Sciatic nerve (tissue), 2 donors: ENCODE measurements at regions not wholly inside any gene's neighbourhood (a gene's known extent, or its start where the extent isn't known, plus 50 kb on each side); places are given as distances from the start of the nearest gene placed in this dataset.
A peak's percentile ranks its signal among the peaks of the same experiment; 100 is the strongest.
"Not testable (repeated sequence)": the region's sequence is repeated elsewhere in the genome, so short reads cannot be mapped to it uniquely, and the experiment has no call there.

Source experiments
- ATAC-seq: fragments of 200-7000 bp; cut with Tn5 transposase; one replicate; pipeline ENCODE4 v1.9.1; 2020; ENCODE audit warnings: mild to moderate bottlenecking, moderate library complexity
- DNase-seq: peaks from one replicate; pipeline ENCODE4 v3.0.0-alpha.2; 2020; ENCODE audit warnings: low spot score
- intact Hi-C: fragments of 100-400 bp; cut with DNase I; formaldehyde crosslinking; loops from one replicate; pipeline ENCODE4 v1.14.2; 2022
- donor health status: DM: no; HTN: no; CAD: no.
- donor health status: DM: no; HTN: no; CAD: no.

GRCh38 chr10:28993056-28993455 is 295.8 kb upstream of the LYZL1 start:
- intact Hi-C loops: no loop called here
- DNase-seq: no peak
- ATAC-seq: no peak

- intact Hi-C loops: no loop called here
- DNase-seq (no peak), ATAC-seq (no peak)
Measured at GRCh38 chr10:28993861-28994260, 295.0 kb upstream of the LYZL1 start.

- intact Hi-C loops, DNase-seq, ATAC-seq: not testable (repeated sequence)
Measured at GRCh38 chr10:28994802-28995201, 294.1 kb upstream of the LYZL1 start.

GRCh38 chr10:28995497-28995896 is 293.4 kb upstream of the LYZL1 start:
- no peak for DNase-seq
- intact Hi-C loops: no loop called here
- ATAC-seq: no peak

GRCh38 chr10:28996345-28996744 is 292.5 kb upstream of the LYZL1 start:
- intact Hi-C loops: no loop called here
- DNase-seq: no peak
- no peak for ATAC-seq

- no peak for ATAC-seq
- intact Hi-C loops: no loop called here
- no peak for DNase-seq
Measured at GRCh38 chr10:28996947-28997551, 291.8 kb upstream of the LYZL1 start.

- DNase-seq (no peak), ATAC-seq (peak; percentile 57)
- intact Hi-C loops: no loop called here
Measured at GRCh38 chr10:28997734-28998133, 291.1 kb upstream of the LYZL1 start.

- intact Hi-C loops: no loop called here
- DNase-seq (no peak), ATAC-seq (no peak)
Measured at GRCh38 chr10:29001801-29002200, 287.1 kb upstream of the LYZL1 start.

GRCh38 chr10:29003014-29003413 is 285.9 kb upstream of the LYZL1 start:
- intact Hi-C loops, DNase-seq, ATAC-seq: not testable (repeated sequence)

GRCh38 chr10:29005988-29006387 is 282.9 kb upstream of the LYZL1 start:
- intact Hi-C loops: no loop called here
- ATAC-seq (no peak), DNase-seq (no peak)

GRCh38 chr10:29007370-29007747 is 281.5 kb upstream of the LYZL1 start:
- DNase-seq (no peak), ATAC-seq (no peak)
- intact Hi-C loops: no loop called here

- DNase-seq (peak; percentile 82), ATAC-seq (peak; percentile 96)
- intact Hi-C loops: no loop called here
Measured at GRCh38 chr10:29007748-29008610, 280.9 kb upstream of the LYZL1 start.

GRCh38 chr10:29009464-29009863 is 279.4 kb upstream of the LYZL1 start:
- intact Hi-C loops: no loop called here
- ATAC-seq (no peak), DNase-seq (no peak)

- DNase-seq (no peak), ATAC-seq (no peak)
- intact Hi-C loops: no loop called here
Measured at GRCh38 chr10:29011516-29011915, 277.4 kb upstream of the LYZL1 start.

GRCh38 chr10:29012926-29013554 is 275.8 kb upstream of the LYZL1 start:
- ATAC-seq (no peak), DNase-seq (no peak)
- intact Hi-C loops: no loop called here

- intact Hi-C loops: no loop called here
- ATAC-seq (no peak), DNase-seq (no peak)
Measured at GRCh38 chr10:29021591-29021990, 267.3 kb upstream of the LYZL1 start.

- ATAC-seq (no peak), DNase-seq (no peak)
- intact Hi-C loops: no loop called here
Measured at GRCh38 chr10:29022513-29022912, 266.4 kb upstream of the LYZL1 start.

GRCh38 chr10:29023678-29024077 is 265.2 kb upstream of the LYZL1 start:
- DNase-seq: no peak
- intact Hi-C loops: no loop called here
- ATAC-seq: no peak

GRCh38 chr10:29026065-29026797 is 262.6 kb upstream of the LYZL1 start:
- ATAC-seq: no peak
- no peak for DNase-seq
- intact Hi-C loops: no loop called here
